ENCODE measurements at regions not wholly inside any gene's neighbourhood (a gene's known extent, or its start where the extent isn't known, plus 50 kb on each side); places are given as distances from the start of the nearest gene placed in this dataset.

GRCh38 chr6:132139611-132140010 lies 188.4 kb upstream of the CCN2 start:
- Histone ChIP-seq H3K36me3 (ENCODE audit: control insufficient read depth in 2 of 3, insufficient read depth in 3 of 3, low read length in 3 of 3) (no peaks in the 10 kb centered on the region), H3K27ac (ENCODE audit: low read depth in 2 of 2, low read length in 2 of 2) (no peak overlapping the region), H3K9me3 (ENCODE audit: control insufficient read depth in 2 of 3, insufficient read depth in 1 of 3, low read length in 3 of 3) (no peaks in the 10 kb centered on the region), H3K4me3 (ENCODE audit: low read length in 3 of 3) (no peak overlapping the region), H3K4me1 (ENCODE audit: control insufficient read depth in 2 of 3, insufficient read depth in 2 of 3, low read depth in 1 of 3, low read length in 3 of 3) (no peaks in the 10 kb centered on the region), H3K9ac (ENCODE audit: low read length in 3 of 3) (no peak overlapping the region), H3K27me3 (ENCODE audit: control insufficient read depth, insufficient read depth, low read length) (no peaks in the 10 kb centered on the region)
- no peak for TF ChIP-seq CTCF (IDR thresholded peaks at IDR 0.05; ENCODE audit: borderline replicate concordance, extremely low read depth, insufficient read depth)
- DNase-seq (no peak), FAIRE-seq (no peak)
- intact Hi-C loops (cut with DNase I) = no loop called here

- no peaks in the 10 kb centered on the region for H3K36me3 ChIP-seq (ENCODE audit: control insufficient read depth in 2 of 3, insufficient read depth in 3 of 3, low read length in 3 of 3)
- no peaks in the 10 kb centered on the region for H3K9me3 ChIP-seq (ENCODE audit: control insufficient read depth in 2 of 3, insufficient read depth in 1 of 3, low read length in 3 of 3)
- intact Hi-C loops (cut with DNase I) = no loop called here
- no peaks in the 10 kb centered on the region for H3K4me1 ChIP-seq (ENCODE audit: control insufficient read depth in 2 of 3, insufficient read depth in 2 of 3, low read depth in 1 of 3, low read length in 3 of 3)
- no peaks in the 10 kb centered on the region for H3K27me3 ChIP-seq (ENCODE audit: control insufficient read depth, insufficient read depth, low read length)
- no peak for FAIRE-seq
- no peak overlapping the region for H3K27ac ChIP-seq (ENCODE audit: low read depth in 2 of 2, low read length in 2 of 2)
- no peak for DNase-seq
- no peak overlapping the region for H3K4me3 ChIP-seq (ENCODE audit: low read length in 3 of 3)
- TF ChIP-seq CTCF (IDR thresholded peaks at IDR 0.05; ENCODE audit: borderline replicate concordance, extremely low read depth, insufficient read depth) = no peak
- no peak overlapping the region for H3K9ac ChIP-seq (ENCODE audit: low read length in 3 of 3)
Observed at GRCh38 chr6:132136981-132137380, 185.8 kb upstream of the CCN2 start.

GRCh38 chr6:132135409-132135808 lies 184.2 kb upstream of the CCN2 start:
- DNase-seq (no peak), FAIRE-seq (no peak)
- Histone ChIP-seq H3K9ac (ENCODE audit: low read length in 3 of 3) (no peak overlapping the region), H3K4me1 (ENCODE audit: control insufficient read depth in 2 of 3, insufficient read depth in 2 of 3, low read depth in 1 of 3, low read length in 3 of 3) (peaks cover 0 to 2% (median 0%) of the 10 kb centered on the region in 3 donors), H3K9me3 (ENCODE audit: control insufficient read depth in 2 of 3, insufficient read depth in 1 of 3, low read length in 3 of 3) (no peaks in the 10 kb centered on the region), H3K36me3 (ENCODE audit: control insufficient read depth in 2 of 3, insufficient read depth in 3 of 3, low read length in 3 of 3) (no peaks in the 10 kb centered on the region), H3K27me3 (ENCODE audit: control insufficient read depth, insufficient read depth, low read length) (no peaks in the 10 kb centered on the region), H3K27ac (ENCODE audit: low read depth in 2 of 2, low read length in 2 of 2) (no peak overlapping the region), H3K4me3 (ENCODE audit: low read length in 3 of 3) (no peak overlapping the region)
- TF ChIP-seq CTCF (IDR thresholded peaks at IDR 0.05; ENCODE audit: borderline replicate concordance, extremely low read depth, insufficient read depth) = no peak
- intact Hi-C loops (cut with DNase I) = no loop called here

GRCh38 chr6:132133736-132134445 lies 182.7 kb upstream of the CCN2 start:
- H3K9me3 ChIP-seq (ENCODE audit: control insufficient read depth in 2 of 3, insufficient read depth in 1 of 3, low read length in 3 of 3) = no peaks in the 10 kb centered on the region
- no peaks in the 10 kb centered on the region for H3K27me3 ChIP-seq (ENCODE audit: control insufficient read depth, insufficient read depth, low read length)
- H3K4me3 ChIP-seq (ENCODE audit: low read length in 3 of 3) = no peak overlapping the region
- no peak for TF ChIP-seq CTCF (IDR thresholded peaks at IDR 0.05; ENCODE audit: borderline replicate concordance, extremely low read depth, insufficient read depth)
- H3K9ac ChIP-seq (ENCODE audit: low read length in 3 of 3) = no peak overlapping the region
- intact Hi-C loops (cut with DNase I) = no loop called here
- FAIRE-seq (no peak), DNase-seq (no peak)
- H3K36me3 ChIP-seq (ENCODE audit: control insufficient read depth in 2 of 3, insufficient read depth in 3 of 3, low read length in 3 of 3) = no peaks in the 10 kb centered on the region
- H3K4me1 ChIP-seq (ENCODE audit: control insufficient read depth in 2 of 3, insufficient read depth in 2 of 3, low read depth in 1 of 3, low read length in 3 of 3) = peaks cover 0 to 2% (median 0%) of the 10 kb centered on the region in 3 donors
- H3K27ac ChIP-seq (ENCODE audit: low read depth in 2 of 2, low read length in 2 of 2) = no peak overlapping the region

Data from kidney (tissue), 13 donors.